MM.1S (cell line): ENCODE measurements at regions not wholly inside any gene's neighbourhood (a gene's known extent, or its start where the extent isn't known, plus 50 kb on each side); places are given as distances from the start of the nearest gene placed in this dataset.

Source experiments
- DNase-seq: peaks from one replicate; pipeline ENCODE4 v3.0.0-alpha.2; 2015
- H2AFZ ChIP-seq: fragments of 300-600 bp; sonication (generic); 2 replicates; pipeline ENCODE4 v1.6.0; 2016; ENCODE audit warnings: antibody characterized with exemption, low read length
- H3F3A ChIP-seq: fragments of 300-600 bp; sonication (generic); 2 replicates; pipeline ENCODE4 v1.6.1; 2016; ENCODE audit warnings: mild to moderate bottlenecking, antibody characterized with exemption, low read length, moderate library complexity, mixed read lengths; ENCODE audit not compliant: insufficient read depth
- H3K27ac ChIP-seq: fragments of 300-600 bp; sonication (generic); 2 replicates; pipeline ENCODE4 v1.5.1; 2016; ENCODE audit warnings: mild to moderate bottlenecking, low read length
- H3K27me3 ChIP-seq: fragments of 300-600 bp; sonication (generic); replicated peaks from 2 replicates; pipeline ENCODE4 v1.6.0; 2016; ENCODE audit warnings: low read length; ENCODE audit not compliant: insufficient read depth
- H3K36me3 ChIP-seq: fragments of 300-600 bp; sonication (generic); replicated peaks from 2 replicates; pipeline ENCODE4 v1.6.1; 2016; ENCODE audit warnings: mild to moderate bottlenecking, low read length, mixed read lengths; ENCODE audit not compliant: insufficient read depth
- H3K4me1 ChIP-seq: fragments of 300-600 bp; sonication (generic); 2 replicates; pipeline ENCODE4 v1.6.1; 2016; ENCODE audit warnings: low read length, mixed read lengths
- H3K4me2 ChIP-seq: fragments of 300-600 bp; sonication (generic); 2 replicates; pipeline ENCODE4 v1.6.0; 2016; ENCODE audit warnings: low read depth, low read length
- H3K4me3 ChIP-seq: fragments of 300-600 bp; sonication (generic); 2 replicates; pipeline ENCODE4 v1.5.1; 2016; ENCODE audit warnings: low read length, mixed read lengths
- H3K79me2 ChIP-seq: fragments of 300-600 bp; sonication (generic); 2 replicates; pipeline ENCODE4 v1.6.1; 2016; ENCODE audit warnings: mixed run types, low read length, mixed read lengths
- H3K9ac ChIP-seq: fragments of 300-600 bp; sonication (generic); 2 replicates; pipeline ENCODE4 v1.6.1; 2016; ENCODE audit warnings: low read length, mixed read lengths
- H3K9me2 ChIP-seq: fragments of 300-600 bp; sonication (generic); replicated peaks from 2 replicates; pipeline ENCODE4 v1.6.1; 2016; ENCODE audit warnings: mild to moderate bottlenecking, low read length, mixed read lengths; ENCODE audit not compliant: insufficient read depth
- H3K9me3 ChIP-seq: fragments of 300-600 bp; sonication (generic); replicated peaks from 2 replicates; pipeline ENCODE4 v1.6.1; 2016; ENCODE audit warnings: mild to moderate bottlenecking, low read length, mixed read lengths; ENCODE audit not compliant: insufficient read depth
- H4K20me1 ChIP-seq: fragments of 300-600 bp; sonication (generic); 2 replicates; pipeline ENCODE4 v1.6.1; 2016; ENCODE audit warnings: mild to moderate bottlenecking, low read length, moderate library complexity, mixed read lengths; ENCODE audit not compliant: insufficient read depth
- CTCF ChIP-seq: fragments of 300-600 bp; sonication (generic); IDR thresholded peaks from 2 replicates; pipeline ENCODE4 v1.5.1; 2016; ENCODE audit warnings: antibody characterized with exemption, low read length, mixed read lengths
- EZH2 ChIP-seq: fragments of 300-600 bp; sonication (generic); optimal IDR thresholded peaks from 2 replicates; pipeline ENCODE3; 2017; ENCODE audit warnings: low read depth, mild to moderate bottlenecking, antibody characterized with exemption, low read length, mixed read lengths
- EZH2phosphoT487 ChIP-seq: fragments of 300-600 bp; sonication (generic); IDR thresholded peaks from 2 replicates; pipeline ENCODE4 v1.6.1; 2018; ENCODE audit warnings: antibody characterized with exemption, low read length

GRCh38 chrX:142054094-142054493, 150.4 kb downstream of the MAGEC1 start:
- no peaks in the 10 kb centered on the region for H3F3A ChIP-seq
- H3K9me3 ChIP-seq, result no peaks in the 10 kb centered on the region
- no peaks in the 10 kb centered on the region for H3K27me3 ChIP-seq
- H3K79me2 ChIP-seq, result no peaks in the 10 kb centered on the region
- H3K4me1 ChIP-seq, result no peaks in the 10 kb centered on the region
- no peak for TF ChIP-seq CTCF
- no peak for TF ChIP-seq EZH2phosphoT487
- no peak for TF ChIP-seq EZH2
- no peaks in the 10 kb centered on the region for H3K9me2 ChIP-seq
- H3K27ac ChIP-seq, result no peak overlapping the region
- no peaks in the 10 kb centered on the region for H4K20me1 ChIP-seq
- no peaks in the 10 kb centered on the region for H3K36me3 ChIP-seq
- H3K9ac ChIP-seq, result no peak overlapping the region
- no peak overlapping the region for H3K4me2 ChIP-seq
- DNase-seq, result no peak
- H2AFZ ChIP-seq, result no peak overlapping the region
- no peak overlapping the region for H3K4me3 ChIP-seq

DNA sequence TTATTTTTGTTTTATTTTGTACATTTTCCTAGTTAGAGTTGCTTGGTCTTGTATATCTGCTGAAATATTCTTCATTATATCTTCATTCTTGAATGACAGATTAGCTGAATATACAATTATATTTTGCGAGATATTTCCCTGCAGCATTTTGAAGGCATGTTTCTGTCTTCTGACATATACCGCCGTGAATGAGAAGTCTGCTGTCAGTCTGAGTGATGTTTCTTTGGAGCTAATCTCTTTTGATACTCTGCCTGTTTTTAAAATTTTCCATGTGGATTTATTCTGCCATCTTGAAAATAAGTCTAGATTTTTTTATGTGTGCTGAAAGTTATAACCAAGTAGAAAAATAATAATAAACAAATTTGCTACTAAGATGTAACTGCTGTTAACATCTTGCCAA, 148.5 kb downstream of the MAGEC1 start:
- no peak for DNase-seq
- Histone ChIP-seq H3K27me3 (no peaks in the 10 kb centered on the region), H3K79me2 (no peaks in the 10 kb centered on the region), H3K36me3 (no peaks in the 10 kb centered on the region), H3K9me3 (no peaks in the 10 kb centered on the region), H3K9ac (no peak overlapping the region), H3F3A (no peaks in the 10 kb centered on the region), H3K4me3 (no peak overlapping the region), H3K27ac (no peak overlapping the region), H3K4me2 (no peak overlapping the region), H3K9me2 (no peaks in the 10 kb centered on the region), H2AFZ (no peak overlapping the region), H3K4me1 (no peaks in the 10 kb centered on the region), H4K20me1 (no peaks in the 10 kb centered on the region)
- TF ChIP-seq CTCF (no peak), EZH2phosphoT487 (no peak), EZH2 (no peak)

DNA sequence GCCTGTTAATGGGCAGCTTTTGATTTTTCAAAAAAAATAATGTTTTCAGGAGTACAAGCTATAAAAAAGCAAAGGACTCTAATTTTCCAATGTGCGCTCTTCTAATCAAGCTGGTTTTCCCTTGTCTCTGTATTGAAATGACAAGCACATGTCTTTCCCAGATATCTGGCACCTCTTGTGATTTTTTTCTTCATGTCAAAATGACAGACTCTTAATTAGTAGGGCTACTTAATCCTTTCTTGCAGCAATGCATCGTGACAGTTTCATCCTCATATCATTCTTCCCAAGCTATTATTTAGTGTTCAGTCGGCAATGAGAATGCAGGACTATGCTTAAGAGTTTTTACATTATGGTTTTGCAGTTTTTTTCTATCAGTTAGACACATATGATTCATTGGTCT, 139.5 kb downstream of the MAGEC1 start:
- TF ChIP-seq CTCF (no peak), EZH2phosphoT487 (no peak), EZH2 (no peak)
- Histone ChIP-seq H3K27ac (no peak overlapping the region), H4K20me1 (no peaks in the 10 kb centered on the region), H3K27me3 (no peaks in the 10 kb centered on the region), H3K4me1 (no peaks in the 10 kb centered on the region), H3K4me3 (no peak overlapping the region), H3K36me3 (no peaks in the 10 kb centered on the region), H3K4me2 (no peak overlapping the region), H3K9me2 (no peaks in the 10 kb centered on the region), H3K9ac (no peak overlapping the region), H3K79me2 (no peaks in the 10 kb centered on the region), H2AFZ (no peak overlapping the region), H3K9me3 (no peaks in the 10 kb centered on the region), H3F3A (no peaks in the 10 kb centered on the region)
- DNase-seq, result no peak

DNA sequence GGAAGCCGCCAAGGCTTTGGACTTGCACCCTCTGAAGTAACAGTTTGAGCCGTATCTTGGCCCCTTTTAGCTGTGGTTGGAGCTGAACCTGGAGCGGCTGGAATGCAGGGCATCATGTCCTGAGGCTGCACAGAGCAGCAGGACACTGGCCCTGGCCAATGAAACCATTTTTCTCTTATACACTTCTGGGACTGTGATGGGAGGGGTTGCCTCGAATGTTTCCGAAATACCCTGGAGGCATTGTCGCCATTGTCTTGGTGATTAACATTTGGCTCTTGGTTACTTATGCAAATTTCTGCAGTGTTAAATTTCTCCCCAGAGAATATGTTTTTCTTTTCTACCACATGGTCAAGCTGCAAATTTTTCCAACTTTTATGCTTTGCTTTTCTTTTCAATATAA, 137.2 kb downstream of the MAGEC1 start:
- Histone ChIP-seq H3K36me3 (no peaks in the 10 kb centered on the region), H3K9ac (no peak overlapping the region), H2AFZ (no peak overlapping the region), H3K4me1 (no peaks in the 10 kb centered on the region), H3K27ac (no peak overlapping the region), H3K9me3 (no peaks in the 10 kb centered on the region), H3K4me2 (no peak overlapping the region), H3F3A (no peaks in the 10 kb centered on the region), H3K4me3 (no peak overlapping the region), H4K20me1 (no peaks in the 10 kb centered on the region), H3K9me2 (no peaks in the 10 kb centered on the region), H3K27me3 (no peaks in the 10 kb centered on the region), H3K79me2 (no peaks in the 10 kb centered on the region)
- no peak for DNase-seq
- TF ChIP-seq CTCF, result no peak
- no peak for TF ChIP-seq EZH2phosphoT487
- TF ChIP-seq EZH2, result no peak
